ENCODE measurements at regions not wholly inside any gene's neighbourhood (a gene's known extent, or its start where the extent isn't known, plus 50 kb on each side); places are given as distances from the start of the nearest gene placed in this dataset.
A peak's percentile ranks its signal among the peaks of the same experiment; 100 is the strongest.

DNA sequence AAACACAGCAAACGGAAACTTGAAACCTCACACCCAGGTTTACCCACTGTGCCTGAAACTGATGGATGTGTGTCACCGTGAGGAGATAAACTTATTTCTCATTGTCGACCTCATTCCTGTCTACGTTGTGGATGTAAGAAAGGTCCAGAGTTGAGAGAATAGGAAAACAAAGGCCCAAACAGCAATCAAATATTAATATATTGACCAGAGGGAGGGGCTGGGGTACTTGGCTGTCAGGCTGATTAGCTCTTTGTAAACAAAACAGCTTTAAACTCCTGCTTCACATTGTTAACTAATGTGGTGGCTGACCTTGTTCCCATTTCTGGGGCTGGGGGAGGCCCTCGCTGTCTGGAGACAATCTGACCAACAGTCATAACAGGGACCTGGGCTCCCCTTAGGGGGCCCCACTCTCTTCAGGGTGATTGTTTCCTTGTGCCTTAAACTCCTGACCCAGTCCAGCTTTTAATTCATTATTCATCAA, 937.6 kb downstream of the MCTP2 start:
- H3K27me3 ChIP-seq (replicated peaks; ENCODE audit: insufficient read depth): no peaks in the 10 kb centered on the region
- DNase-seq (ENCODE audit: low spot score): no peak
- no peaks in the 10 kb centered on the region for H3K9me3 ChIP-seq
- no peaks in the 10 kb centered on the region for H3K4me1 ChIP-seq (replicated peaks)
- H3K36me3 ChIP-seq: no peaks in the 10 kb centered on the region
- intact Hi-C loops (cut with DNase I): loop anchor here (10.0 kb wide), 1 partner anchor 1156 kb away; no protein-coding TSS in a partner anchor
- 64% methylated on average over 5 of the region's 5 CpGs for WGBS
- no peak overlapping the region for H3K4me3 ChIP-seq
- TF ChIP-seq, protein P1, sequence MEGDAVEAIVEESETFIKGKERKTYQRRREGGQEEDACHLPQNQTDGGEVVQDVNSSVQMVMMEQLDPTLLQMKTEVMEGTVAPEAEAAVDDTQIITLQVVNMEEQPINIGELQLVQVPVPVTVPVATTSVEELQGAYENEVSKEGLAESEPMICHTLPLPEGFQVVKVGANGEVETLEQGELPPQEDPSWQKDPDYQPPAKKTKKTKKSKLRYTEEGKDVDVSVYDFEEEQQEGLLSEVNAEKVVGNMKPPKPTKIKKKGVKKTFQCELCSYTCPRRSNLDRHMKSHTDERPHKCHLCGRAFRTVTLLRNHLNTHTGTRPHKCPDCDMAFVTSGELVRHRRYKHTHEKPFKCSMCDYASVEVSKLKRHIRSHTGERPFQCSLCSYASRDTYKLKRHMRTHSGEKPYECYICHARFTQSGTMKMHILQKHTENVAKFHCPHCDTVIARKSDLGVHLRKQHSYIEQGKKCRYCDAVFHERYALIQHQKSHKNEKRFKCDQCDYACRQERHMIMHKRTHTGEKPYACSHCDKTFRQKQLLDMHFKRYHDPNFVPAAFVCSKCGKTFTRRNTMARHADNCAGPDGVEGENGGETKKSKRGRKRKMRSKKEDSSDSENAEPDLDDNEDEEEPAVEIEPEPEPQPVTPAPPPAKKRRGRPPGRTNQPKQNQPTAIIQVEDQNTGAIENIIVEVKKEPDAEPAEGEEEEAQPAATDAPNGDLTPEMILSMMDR (IDR thresholded peaks at IDR 0.05): no peak
- TF ChIP-seq POLR2A (IDR thresholded peaks at IDR 0.05) (no peak), POLR2AphosphoS5 (IDR thresholded peaks at IDR 0.05) (no peak)
- H3K27ac ChIP-seq: peak overlapping the region in 1 of 2 donors; percentile 56

DNA sequence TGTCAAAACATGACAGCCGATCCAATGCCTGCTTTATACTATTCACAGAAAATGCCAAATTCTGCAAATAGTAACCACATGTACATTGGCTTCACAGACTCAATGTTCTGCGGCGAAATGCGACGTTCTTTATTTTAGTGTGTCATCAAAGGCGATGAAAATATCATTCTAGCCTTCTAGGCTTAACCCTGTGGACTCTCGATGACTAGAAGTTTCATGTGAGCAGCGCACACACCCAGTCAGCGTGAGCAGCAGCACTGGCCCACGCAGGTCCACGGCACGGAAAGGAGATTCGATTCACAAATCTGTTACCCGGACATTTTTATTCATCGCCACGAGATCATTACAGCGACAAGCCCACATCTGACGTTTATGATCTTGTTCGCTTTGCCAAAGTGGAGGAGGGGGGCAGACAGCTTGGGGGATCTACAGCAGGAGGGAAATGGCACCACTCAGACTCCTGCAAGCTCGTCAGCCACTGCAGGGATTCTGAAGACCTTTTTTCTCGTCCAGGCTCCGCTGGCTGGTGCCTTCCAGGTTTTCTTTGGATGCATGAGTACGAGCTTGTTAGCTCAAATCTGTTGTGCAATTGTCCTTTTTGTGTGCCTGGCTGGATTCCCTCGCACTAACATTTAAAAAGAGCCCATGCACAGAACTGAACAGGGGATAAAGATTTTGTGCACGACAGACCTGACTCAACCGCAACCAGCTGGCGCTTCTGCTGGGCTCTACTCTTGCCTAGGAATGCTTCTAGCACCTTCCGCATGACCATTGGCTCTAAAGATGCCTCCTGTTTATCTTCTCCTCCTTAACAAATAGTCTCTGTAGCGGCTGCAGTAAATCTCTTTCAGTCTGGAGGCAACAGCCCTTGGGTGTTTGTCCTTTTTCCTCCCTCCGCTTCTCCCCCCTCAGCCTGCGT, 938.4 kb downstream of the MCTP2 start:
- no peaks in the 10 kb centered on the region for H3K4me1 ChIP-seq (replicated peaks)
- peak; percentile 9 for DNase-seq (ENCODE audit: low spot score)
- H3K27ac ChIP-seq: peak overlapping the region; percentile 49 to 56
- TF ChIP-seq POLR2AphosphoS5 (IDR thresholded peaks at IDR 0.05) (peak; percentile 38), POLR2A (IDR thresholded peaks at IDR 0.05) (no peak)
- intact Hi-C loops (cut with DNase I): loop anchor here (10.0 kb wide), 1 partner anchor 1155 kb away; no protein-coding TSS in a partner anchor
- no peaks in the 10 kb centered on the region for H3K36me3 ChIP-seq
- H3K9me3 ChIP-seq: no peaks in the 10 kb centered on the region
- no peaks in the 10 kb centered on the region for H3K27me3 ChIP-seq (replicated peaks; ENCODE audit: insufficient read depth)
- WGBS: 16% methylated on average over 31 of the region's 31 CpGs
- peak overlapping the region; percentile 13 to 19 for H3K4me3 ChIP-seq

DNA sequence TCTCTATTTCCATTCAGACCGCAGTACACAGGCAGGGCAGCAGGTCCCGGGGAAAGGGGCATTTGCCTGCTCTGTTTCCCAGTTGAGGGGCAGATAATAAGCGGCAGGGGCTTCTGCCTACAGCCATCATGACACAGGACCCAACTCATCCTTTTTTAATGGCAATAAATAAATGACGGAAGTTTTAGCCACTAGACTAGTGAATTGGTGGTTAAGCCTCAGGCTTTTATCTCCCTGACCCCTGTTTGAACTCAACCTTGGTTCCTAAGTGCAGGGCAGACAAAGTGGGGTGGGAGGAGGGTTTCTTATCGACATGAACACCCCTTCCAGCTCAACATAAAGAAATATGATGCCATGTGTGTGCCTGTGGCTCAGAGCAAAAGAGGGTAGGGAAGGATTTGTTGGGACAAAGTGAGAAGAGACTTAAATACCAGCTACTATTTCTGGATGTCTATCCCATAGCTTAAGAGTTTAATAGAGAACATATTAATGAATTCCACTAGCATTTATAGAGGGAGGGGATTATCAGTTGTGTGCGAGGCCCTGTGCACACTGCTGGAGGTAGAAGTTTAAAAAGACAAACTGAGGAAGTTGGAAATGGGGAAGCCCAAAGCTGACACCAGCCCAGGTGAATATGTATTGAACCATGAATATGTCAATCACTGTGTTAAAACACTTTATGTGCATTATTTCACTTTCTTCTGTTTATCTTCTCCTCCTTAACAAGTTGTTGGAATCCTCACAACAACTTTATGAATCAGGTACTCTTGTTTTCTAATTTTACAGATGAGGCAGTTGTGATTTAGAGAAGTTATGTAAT, 939.4 kb downstream of the MCTP2 start:
- no peaks in the 10 kb centered on the region for H3K36me3 ChIP-seq
- DNase-seq (ENCODE audit: low spot score): no peak
- WGBS: 35% methylated on average over 6 of the region's 6 CpGs
- TF ChIP-seq POLR2AphosphoS5 (IDR thresholded peaks at IDR 0.05): no peak
- TF ChIP-seq, protein P1 (IDR thresholded peaks at IDR 0.05): no peak
- no peak for TF ChIP-seq POLR2A (IDR thresholded peaks at IDR 0.05)
- intact Hi-C loops (cut with DNase I): no loop called here
- no peak overlapping the region for H3K4me3 ChIP-seq
- no peaks in the 10 kb centered on the region for H3K9me3 ChIP-seq
- no peaks in the 10 kb centered on the region for H3K4me1 ChIP-seq (replicated peaks)
- H3K27me3 ChIP-seq (replicated peaks; ENCODE audit: insufficient read depth): no peaks in the 10 kb centered on the region
- peak overlapping the region; percentile 49 to 56 for H3K27ac ChIP-seq

DNA sequence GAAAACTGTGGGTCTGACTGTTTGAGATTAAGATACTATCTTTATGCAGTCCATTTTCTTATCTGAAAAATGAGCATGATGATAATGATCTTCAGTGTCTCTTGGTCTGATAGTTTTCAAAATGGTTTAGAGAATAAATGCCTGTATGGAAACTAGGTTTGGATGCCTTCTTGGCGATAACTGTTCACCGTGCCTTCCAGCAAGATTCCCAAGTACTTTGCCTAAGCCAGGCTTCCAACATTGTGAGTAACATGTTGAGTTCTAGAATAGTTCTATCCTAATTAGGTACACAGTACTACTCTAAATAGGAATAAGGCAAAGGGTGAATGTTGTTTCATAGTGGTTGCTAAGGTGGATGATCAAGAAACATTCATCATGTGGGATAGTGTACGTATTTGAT, 940.2 kb downstream of the MCTP2 start:
- WGBS: 79% methylated on average over 3 of the region's 3 CpGs
- no peak overlapping the region for H3K27ac ChIP-seq
- H3K4me3 ChIP-seq: no peak overlapping the region
- H3K36me3 ChIP-seq: no peaks in the 10 kb centered on the region
- no peaks in the 10 kb centered on the region for H3K9me3 ChIP-seq
- intact Hi-C loops (cut with DNase I): no loop called here
- H3K27me3 ChIP-seq (replicated peaks; ENCODE audit: insufficient read depth): no peaks in the 10 kb centered on the region
- no peaks in the 10 kb centered on the region for H3K4me1 ChIP-seq (replicated peaks)
- TF ChIP-seq POLR2AphosphoS5 (IDR thresholded peaks at IDR 0.05): no peak
- no peak for TF ChIP-seq POLR2A (IDR thresholded peaks at IDR 0.05)
- TF ChIP-seq, protein P1 (IDR thresholded peaks at IDR 0.05): no peak
- no peak for DNase-seq (ENCODE audit: low spot score)
